AG10803 (cell line): ENCODE measurements at regions not wholly inside any gene's neighbourhood (a gene's known extent, or its start where the extent isn't known, plus 50 kb on each side); places are given as distances from the start of the nearest gene placed in this dataset.
"Not testable (repeated sequence)": the region's sequence is repeated elsewhere in the genome, so short reads cannot be mapped to it uniquely, and the experiment has no call there.

Source experiments
- DNase-seq: peaks from one replicate; pipeline ENCODE4 v3.0.0; 2010; ENCODE audit warnings: low read depth
- H3K4me3 ChIP-seq: 2 replicates; pipeline ENCODE4 v1.5.1; 2011; ENCODE audit warnings: mild to moderate bottlenecking, low read length, control low read depth
- TF ChIP-seq, protein P1 (sequence below): conservative IDR thresholded peaks from 2 replicates; pipeline ENCODE4 v1.5.1; 2011; ENCODE audit warnings: mild to moderate bottlenecking, low read length, control low read depth, inconsistent platforms

DNA sequence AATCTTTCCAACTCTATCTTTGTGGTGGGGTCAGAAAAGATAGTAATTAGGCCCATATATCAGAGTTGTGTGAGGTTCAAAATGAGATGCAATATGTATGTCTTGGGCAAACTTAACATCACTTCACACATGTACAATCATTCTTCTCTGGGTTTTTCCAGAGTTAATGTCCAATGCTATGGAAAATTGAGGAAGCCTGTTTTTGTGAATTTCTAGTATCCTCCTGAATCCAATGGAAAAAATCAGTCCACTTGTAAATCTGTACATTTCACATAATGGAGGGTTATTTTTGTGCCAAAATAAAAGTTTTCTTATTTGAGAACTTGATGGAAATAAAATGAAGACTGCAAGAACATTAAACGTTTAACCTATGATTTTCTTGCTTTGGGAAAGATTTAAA is 155.6 kb upstream of the SEMA6A start:
- no peak for DNase-seq
- TF ChIP-seq, protein P1, sequence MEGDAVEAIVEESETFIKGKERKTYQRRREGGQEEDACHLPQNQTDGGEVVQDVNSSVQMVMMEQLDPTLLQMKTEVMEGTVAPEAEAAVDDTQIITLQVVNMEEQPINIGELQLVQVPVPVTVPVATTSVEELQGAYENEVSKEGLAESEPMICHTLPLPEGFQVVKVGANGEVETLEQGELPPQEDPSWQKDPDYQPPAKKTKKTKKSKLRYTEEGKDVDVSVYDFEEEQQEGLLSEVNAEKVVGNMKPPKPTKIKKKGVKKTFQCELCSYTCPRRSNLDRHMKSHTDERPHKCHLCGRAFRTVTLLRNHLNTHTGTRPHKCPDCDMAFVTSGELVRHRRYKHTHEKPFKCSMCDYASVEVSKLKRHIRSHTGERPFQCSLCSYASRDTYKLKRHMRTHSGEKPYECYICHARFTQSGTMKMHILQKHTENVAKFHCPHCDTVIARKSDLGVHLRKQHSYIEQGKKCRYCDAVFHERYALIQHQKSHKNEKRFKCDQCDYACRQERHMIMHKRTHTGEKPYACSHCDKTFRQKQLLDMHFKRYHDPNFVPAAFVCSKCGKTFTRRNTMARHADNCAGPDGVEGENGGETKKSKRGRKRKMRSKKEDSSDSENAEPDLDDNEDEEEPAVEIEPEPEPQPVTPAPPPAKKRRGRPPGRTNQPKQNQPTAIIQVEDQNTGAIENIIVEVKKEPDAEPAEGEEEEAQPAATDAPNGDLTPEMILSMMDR = no peak
- H3K4me3 ChIP-seq = no peak overlapping the region

DNA sequence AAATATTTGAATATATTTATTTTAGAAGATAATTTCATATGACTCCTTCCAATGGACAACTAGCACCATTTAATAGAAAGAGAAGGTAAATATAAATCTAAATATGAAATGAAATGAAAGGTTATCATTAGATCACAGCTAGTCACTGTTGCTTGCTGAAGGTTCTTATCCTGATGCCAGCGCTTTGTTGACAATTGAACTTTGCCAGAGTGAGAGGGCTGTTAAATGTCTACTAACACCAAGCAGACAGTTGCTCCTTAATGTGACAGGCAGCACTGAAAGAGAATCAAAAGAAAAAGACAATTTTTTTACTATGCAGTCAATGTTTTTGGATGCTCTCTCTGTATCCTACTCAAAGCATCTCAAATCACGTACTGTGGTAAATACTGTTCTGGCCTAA is 152.6 kb upstream of the SEMA6A start:
- no peak overlapping the region for H3K4me3 ChIP-seq
- no peak for DNase-seq
- TF ChIP-seq, protein P1 = no peak

DNA sequence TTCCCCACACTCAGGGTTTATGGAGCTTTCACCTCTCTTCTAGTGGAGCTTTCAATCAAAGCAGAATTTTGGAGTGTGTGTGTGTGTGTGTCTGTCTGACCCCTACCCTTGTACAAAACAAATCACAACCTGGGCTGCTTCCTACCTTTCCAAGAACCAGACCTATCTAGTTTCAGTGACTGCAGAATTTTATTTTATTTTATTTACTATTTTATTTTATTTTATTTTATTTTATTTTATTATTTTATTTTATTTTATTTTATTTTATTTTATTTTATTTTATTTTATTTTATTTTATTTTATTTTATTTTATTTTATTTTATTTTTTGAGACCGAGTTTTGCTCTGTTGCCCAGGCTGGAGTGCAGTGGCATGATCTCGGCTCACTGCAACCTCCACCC is 151.6 kb upstream of the SEMA6A start:
- H3K4me3 ChIP-seq, DNase-seq: not testable (repeated sequence)

DNA sequence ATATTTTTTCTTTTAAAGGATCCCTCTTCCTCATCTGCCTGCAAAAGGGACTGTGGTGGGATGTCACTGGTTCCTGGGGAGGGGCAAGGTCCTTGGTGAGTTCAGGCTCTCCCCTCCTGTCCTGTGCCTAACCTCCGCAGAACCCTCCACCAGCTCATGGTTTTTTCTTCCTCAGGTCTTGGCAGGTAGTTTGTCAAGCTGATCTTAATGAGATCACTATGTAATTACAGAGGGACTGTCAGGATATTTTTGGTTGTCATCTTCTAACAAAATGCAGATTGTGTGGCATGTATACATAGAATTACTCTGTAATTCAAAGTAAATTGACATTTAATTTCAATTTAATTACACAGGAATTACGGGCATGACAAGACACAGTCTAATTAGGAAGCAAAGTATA is 150.3 kb upstream of the SEMA6A start:
- TF ChIP-seq, protein P1 = no peak
- H3K4me3 ChIP-seq = no peak overlapping the region
- DNase-seq = no peak

DNA sequence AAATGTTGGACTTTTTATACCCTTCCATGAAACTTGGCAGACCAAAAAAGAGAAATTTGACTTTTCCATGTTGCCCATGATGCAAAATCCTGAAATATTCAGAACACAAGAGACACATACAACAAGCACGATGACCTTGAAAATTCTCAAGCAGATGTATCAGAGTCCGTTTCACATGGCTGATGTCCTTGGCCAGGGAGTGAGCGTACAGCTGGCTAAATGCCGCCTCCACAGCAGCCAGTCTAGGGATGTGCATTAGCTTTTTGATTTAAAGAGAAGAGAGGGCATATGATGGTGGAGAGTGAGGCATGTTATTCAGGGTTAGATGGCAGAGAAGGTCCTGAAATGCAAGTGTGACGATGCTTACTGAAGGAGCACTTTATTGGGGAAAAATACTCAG is 148.0 kb upstream of the SEMA6A start:
- no peak overlapping the region for H3K4me3 ChIP-seq
- TF ChIP-seq, protein P1 = no peak
- DNase-seq = no peak

DNA sequence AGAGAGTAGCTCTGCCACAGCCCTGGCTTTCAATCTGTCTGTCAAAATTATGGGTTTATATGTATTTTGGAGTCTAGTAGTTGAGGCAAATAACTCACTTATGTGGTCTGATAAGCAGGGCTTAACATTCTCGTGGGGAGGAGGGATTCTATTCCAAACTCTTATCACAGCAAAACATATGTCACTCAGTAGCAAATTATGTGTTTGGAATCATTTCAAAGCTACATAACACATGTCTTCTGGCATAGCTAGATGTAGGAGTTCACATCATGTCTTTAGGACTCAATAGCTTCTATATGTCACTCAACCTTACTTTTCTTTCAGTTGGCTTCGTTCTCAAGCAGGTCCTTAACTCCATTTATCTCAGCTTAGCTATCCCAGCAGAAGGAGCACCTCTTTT is 144.5 kb upstream of the SEMA6A start:
- no peak overlapping the region for H3K4me3 ChIP-seq
- TF ChIP-seq, protein P1 = no peak
- no peak for DNase-seq

DNA sequence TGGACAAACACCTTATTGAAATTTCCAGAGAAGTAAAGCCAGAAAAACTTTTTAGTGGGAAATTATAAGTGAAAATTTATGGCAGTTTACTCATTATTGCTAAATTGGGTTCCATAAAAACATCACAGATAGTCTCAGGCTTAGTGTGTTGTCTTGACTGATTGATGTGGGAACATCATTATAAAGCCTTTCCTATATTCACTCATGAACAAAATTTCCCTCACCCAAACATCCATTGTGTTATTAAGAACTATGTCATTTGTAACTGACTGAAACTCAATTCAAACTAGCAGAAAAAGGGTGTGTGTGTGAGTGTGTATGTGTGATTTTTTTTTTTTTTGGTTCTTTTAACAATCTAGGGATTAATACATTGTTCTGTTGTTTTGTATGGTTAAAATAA is 143.7 kb upstream of the SEMA6A start:
- DNase-seq = no peak
- H3K4me3 ChIP-seq = no peak overlapping the region
- TF ChIP-seq, protein P1 = no peak

DNA sequence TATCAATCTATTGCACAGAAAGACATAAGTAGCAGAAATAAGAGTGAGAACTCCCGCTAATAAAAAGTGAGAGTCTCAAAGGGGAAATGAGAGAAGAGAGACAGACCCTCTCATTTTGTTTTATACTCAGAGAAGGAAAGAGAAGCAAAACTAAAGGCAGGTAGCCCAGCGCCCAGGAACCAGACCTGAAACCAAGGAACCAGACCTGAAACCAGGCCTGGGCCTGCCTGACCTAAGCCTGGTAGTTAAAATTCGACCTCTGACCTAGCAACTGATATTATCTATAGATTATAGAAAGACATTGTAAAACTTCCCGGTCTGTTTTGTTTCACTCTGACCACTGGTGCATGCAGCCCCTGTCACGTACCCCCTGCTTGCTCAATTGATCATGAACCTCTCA is 134.5 kb upstream of the SEMA6A start:
- H3K4me3 ChIP-seq = no peak overlapping the region
- TF ChIP-seq, protein P1 = no peak
- DNase-seq = no peak

DNA sequence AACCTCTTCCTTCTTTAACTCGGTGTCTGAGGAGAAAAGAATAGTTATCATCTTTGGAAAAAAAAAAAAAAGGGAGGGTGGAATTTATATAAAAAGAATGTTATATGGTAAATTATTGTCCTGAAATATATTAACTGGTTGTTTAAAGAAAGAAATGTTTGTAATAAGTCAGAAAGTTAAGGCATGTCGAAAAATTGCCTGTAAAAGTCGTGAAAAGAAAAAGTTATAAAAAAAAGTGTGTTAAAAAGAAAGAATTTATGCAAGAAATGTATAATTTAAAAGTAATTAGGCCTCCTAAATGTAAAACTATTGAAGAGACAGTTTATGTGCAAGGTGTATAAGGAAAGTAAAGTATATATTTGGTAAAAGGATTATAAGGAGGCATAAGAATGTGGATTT is 130.5 kb upstream of the SEMA6A start:
- not testable (repeated sequence) for H3K4me3 ChIP-seq, DNase-seq
